DOHH2 (cell line): ENCODE measurements at regions not wholly inside any gene's neighbourhood (a gene's known extent, or its start where the extent isn't known, plus 50 kb on each side); places are given as distances from the start of the nearest gene placed in this dataset.

Experiments used
- CTCF ChIP-seq: fragments of 200-600 bp; sonication (generic); IDR thresholded peaks from one replicate; pipeline ENCODE4 v1.5.1; 2014; ENCODE audit warnings: antibody characterized with exemption, mild to moderate bottlenecking, low read depth, low read length; ENCODE audit not compliant: poor library complexity, severe bottlenecking
- EZH2phosphoT487 ChIP-seq: fragments of 200-600 bp; sonication (generic); IDR thresholded peaks from 2 replicates; pipeline ENCODE4 v1.6.1; 2017; ENCODE audit warnings: borderline replicate concordance, mild to moderate bottlenecking, antibody characterized with exemption, low read length, moderate library complexity, mixed read lengths

GRCh38 chr10:18760836-18761235, 101.6 kb downstream of the ARL5B start:
- TF ChIP-seq CTCF (no peak), EZH2phosphoT487 (no peak)
